ENCODE measurements at regions not wholly inside any gene's neighbourhood (a gene's known extent, or its start where the extent isn't known, plus 50 kb on each side); places are given as distances from the start of the nearest gene placed in this dataset.

- Histone ChIP-seq H3K79me2 (ENCODE audit: control insufficient read depth, low read length) (no peaks in the 10 kb centered on the region), H3K4me3 (ENCODE audit: low read length) (no peak overlapping the region), H3K36me3 (ENCODE audit: control insufficient read depth, low read length) (no peaks in the 10 kb centered on the region), H3K9me2 (replicated peaks; ENCODE audit: control insufficient read depth, low read length) (no peaks in the 10 kb centered on the region), H3F3A (ENCODE audit: control insufficient read depth, insufficient read depth) (no peaks in the 10 kb centered on the region), H3K9me3 (ENCODE audit: control insufficient read depth, insufficient read depth, low read length) (no peaks in the 10 kb centered on the region), H4K20me1 (ENCODE audit: control insufficient read depth, insufficient read depth, low read depth, low read length) (no peaks in the 10 kb centered on the region), H3K27ac (ENCODE audit: low read depth, low read length) (no peak overlapping the region), H3K4me1 (ENCODE audit: control insufficient read depth, low read length) (no peaks in the 10 kb centered on the region), H3K4me2 (ENCODE audit: low read length) (no peak overlapping the region), H3K27me3 (ENCODE audit: control insufficient read depth, low read length) (peaks cover 9% of the 10 kb centered on the region)
- TF ChIP-seq, protein P1, sequence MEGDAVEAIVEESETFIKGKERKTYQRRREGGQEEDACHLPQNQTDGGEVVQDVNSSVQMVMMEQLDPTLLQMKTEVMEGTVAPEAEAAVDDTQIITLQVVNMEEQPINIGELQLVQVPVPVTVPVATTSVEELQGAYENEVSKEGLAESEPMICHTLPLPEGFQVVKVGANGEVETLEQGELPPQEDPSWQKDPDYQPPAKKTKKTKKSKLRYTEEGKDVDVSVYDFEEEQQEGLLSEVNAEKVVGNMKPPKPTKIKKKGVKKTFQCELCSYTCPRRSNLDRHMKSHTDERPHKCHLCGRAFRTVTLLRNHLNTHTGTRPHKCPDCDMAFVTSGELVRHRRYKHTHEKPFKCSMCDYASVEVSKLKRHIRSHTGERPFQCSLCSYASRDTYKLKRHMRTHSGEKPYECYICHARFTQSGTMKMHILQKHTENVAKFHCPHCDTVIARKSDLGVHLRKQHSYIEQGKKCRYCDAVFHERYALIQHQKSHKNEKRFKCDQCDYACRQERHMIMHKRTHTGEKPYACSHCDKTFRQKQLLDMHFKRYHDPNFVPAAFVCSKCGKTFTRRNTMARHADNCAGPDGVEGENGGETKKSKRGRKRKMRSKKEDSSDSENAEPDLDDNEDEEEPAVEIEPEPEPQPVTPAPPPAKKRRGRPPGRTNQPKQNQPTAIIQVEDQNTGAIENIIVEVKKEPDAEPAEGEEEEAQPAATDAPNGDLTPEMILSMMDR (IDR thresholded peaks at IDR 0.05; ENCODE audit: low read depth, low read length, poor library complexity, severe bottlenecking) = no peak
- no peak for TF ChIP-seq EZH2phosphoT487 (IDR thresholded peaks at IDR 0.05; ENCODE audit: borderline replicate concordance, low read length)
Observed at GRCh38 chr2:216563646-216564045, 65.0 kb downstream of the RPL37A start.

DNA sequence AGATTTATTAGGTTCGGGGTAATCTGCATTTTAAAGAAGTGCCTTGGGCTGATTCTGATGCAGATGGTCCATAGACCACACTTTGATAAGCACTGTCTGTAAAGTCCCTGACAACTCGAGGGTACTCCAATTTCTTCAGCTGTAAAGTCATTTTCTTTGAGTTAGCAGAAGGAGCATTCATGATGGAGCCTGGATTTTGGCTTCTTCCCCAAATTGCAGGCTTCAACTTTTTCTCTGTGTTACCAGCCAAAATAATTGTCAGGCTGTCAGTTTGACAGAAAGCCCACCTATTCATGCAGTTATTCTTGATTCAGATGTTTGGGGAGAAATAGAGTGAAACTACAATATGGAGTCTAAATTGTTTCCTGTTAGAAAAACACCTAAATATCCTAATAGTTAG lies 66.0 kb downstream of the RPL37A start:
- H3K9me3 ChIP-seq (ENCODE audit: control insufficient read depth, insufficient read depth, low read length) = no peaks in the 10 kb centered on the region
- H3K4me3 ChIP-seq (ENCODE audit: low read length) = no peak overlapping the region
- no peak overlapping the region for H3K27ac ChIP-seq (ENCODE audit: low read depth, low read length)
- TF ChIP-seq EZH2phosphoT487 (IDR thresholded peaks at IDR 0.05; ENCODE audit: borderline replicate concordance, low read length) = no peak
- TF ChIP-seq, protein P1 (IDR thresholded peaks at IDR 0.05; ENCODE audit: low read depth, low read length, poor library complexity, severe bottlenecking) = no peak
- no peaks in the 10 kb centered on the region for H3K36me3 ChIP-seq (ENCODE audit: control insufficient read depth, low read length)
- H4K20me1 ChIP-seq (ENCODE audit: control insufficient read depth, insufficient read depth, low read depth, low read length) = no peaks in the 10 kb centered on the region
- no peaks in the 10 kb centered on the region for H3F3A ChIP-seq (ENCODE audit: control insufficient read depth, insufficient read depth)
- H3K4me2 ChIP-seq (ENCODE audit: low read length) = no peak overlapping the region
- H3K79me2 ChIP-seq (ENCODE audit: control insufficient read depth, low read length) = no peaks in the 10 kb centered on the region
- H3K27me3 ChIP-seq (ENCODE audit: control insufficient read depth, low read length) = peaks cover 14% of the 10 kb centered on the region; the same call in 1 of the 2 replicates
- no peaks in the 10 kb centered on the region for H3K4me1 ChIP-seq (ENCODE audit: control insufficient read depth, low read length)
- no peaks in the 10 kb centered on the region for H3K9me2 ChIP-seq (replicated peaks; ENCODE audit: control insufficient read depth, low read length)

DNA sequence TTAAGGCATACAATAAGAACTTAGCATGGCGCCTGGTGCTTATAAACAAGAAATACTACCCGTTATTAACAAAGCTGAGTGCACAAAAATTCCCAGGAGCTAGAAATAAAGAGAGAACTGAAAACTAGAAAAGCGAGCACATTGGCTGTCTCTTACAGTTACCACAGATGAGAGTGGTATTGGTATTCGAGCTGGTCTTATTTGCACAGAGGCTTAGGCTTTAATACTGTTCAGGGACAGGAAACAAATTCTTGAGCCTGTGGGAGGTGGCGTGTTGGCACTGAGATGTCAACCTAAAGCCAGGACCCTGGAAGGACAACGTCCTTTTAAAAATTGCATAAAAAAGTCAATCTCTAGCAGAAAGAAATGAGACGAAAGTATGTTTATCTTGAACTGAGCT lies 67.3 kb upstream of the IGFBP2 start:
- Histone ChIP-seq H3K36me3 (ENCODE audit: control insufficient read depth, low read length) (no peaks in the 10 kb centered on the region), H3K4me1 (ENCODE audit: control insufficient read depth, low read length) (no peaks in the 10 kb centered on the region), H3K9me2 (replicated peaks; ENCODE audit: control insufficient read depth, low read length) (no peaks in the 10 kb centered on the region), H3K9me3 (ENCODE audit: control insufficient read depth, insufficient read depth, low read length) (no peaks in the 10 kb centered on the region), H3K4me2 (ENCODE audit: low read length) (no peak overlapping the region), H4K20me1 (ENCODE audit: control insufficient read depth, insufficient read depth, low read depth, low read length) (no peaks in the 10 kb centered on the region), H3K27me3 (ENCODE audit: control insufficient read depth, low read length) (peaks cover 16% of the 10 kb centered on the region; the same call in 1 of the 2 replicates), H3F3A (ENCODE audit: control insufficient read depth, insufficient read depth) (no peaks in the 10 kb centered on the region), H3K27ac (ENCODE audit: low read depth, low read length) (no peak overlapping the region), H3K79me2 (ENCODE audit: control insufficient read depth, low read length) (no peaks in the 10 kb centered on the region), H3K4me3 (ENCODE audit: low read length) (no peak overlapping the region)
- TF ChIP-seq, protein P1 (IDR thresholded peaks at IDR 0.05; ENCODE audit: low read depth, low read length, poor library complexity, severe bottlenecking) = no peak
- no peak for TF ChIP-seq EZH2phosphoT487 (IDR thresholded peaks at IDR 0.05; ENCODE audit: borderline replicate concordance, low read length)
